ENCODE measurements at regions not wholly inside any gene's neighbourhood (a gene's known extent, or its start where the extent isn't known, plus 50 kb on each side); places are given as distances from the start of the nearest gene placed in this dataset.

DNA sequence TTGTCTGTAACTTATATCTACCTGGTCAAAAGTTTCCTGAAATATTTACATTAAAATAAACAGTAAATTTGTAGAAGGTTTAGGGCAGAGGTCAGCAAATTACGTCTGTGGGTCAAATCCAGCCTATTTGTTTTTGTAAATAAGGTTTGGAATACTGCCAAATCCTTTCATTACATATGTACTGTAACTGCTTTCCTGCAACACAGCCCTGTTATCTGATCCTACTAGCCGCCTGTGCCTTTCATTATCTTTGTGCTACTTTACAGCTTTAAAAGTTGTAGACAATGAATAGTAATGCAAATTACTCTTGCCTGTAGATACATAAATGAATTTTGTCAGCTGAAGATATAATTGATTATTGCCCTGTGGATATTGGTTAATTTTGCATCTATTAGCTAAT, 369.6 kb upstream of the SLC7A11 start:
- Histone ChIP-seq H3K36me3 (ENCODE audit: insufficient read depth, low read length) (no peaks in the 10 kb centered on the region), H3K27ac (ENCODE audit: low read depth, low read length) (no peak overlapping the region), H3K27me3 (ENCODE audit: insufficient read depth, low read length, poor library complexity, severe bottlenecking) (no peaks in the 10 kb centered on the region), H3K4me1 (ENCODE audit: insufficient read depth, low read length) (no peaks in the 10 kb centered on the region), H3K9me3 (ENCODE audit: low read length) (no peaks in the 10 kb centered on the region), H3K4me3 (ENCODE audit: low read length) (no peak overlapping the region)
- Mint-ChIP-seq H3K9me3 (peaks cover 0 to 4% (median 0%) of the 10 kb centered on the region in 5 donors), H3K27ac (no peak overlapping the region), H3K36me3 (no peaks in the 10 kb centered on the region), H3K4me3 (no peak overlapping the region), H3K27me3 (peaks cover 0 to 6% of the 10 kb centered on the region in 2 donors), H3K4me1 (no peaks in the 10 kb centered on the region)
- ChIA-PET CTCF (no interaction called here), POLR2A (no interaction called here)
- DNase-seq: no peak

GRCh38 chr4:138611017-138611416, 368.9 kb upstream of the SLC7A11 start:
- Mint-ChIP-seq H3K9me3 (peaks cover 0 to 3% (median 0%) of the 10 kb centered on the region in 5 donors), H3K4me1 (no peaks in the 10 kb centered on the region), H3K27ac (no peak overlapping the region), H3K36me3 (no peaks in the 10 kb centered on the region), H3K4me3 (no peak overlapping the region), H3K27me3 (peaks cover 0 to 6% of the 10 kb centered on the region in 2 donors)
- no peak for DNase-seq
- H3K27ac ChIP-seq (ENCODE audit: low read depth, low read length): no peak overlapping the region
- no peaks in the 10 kb centered on the region for H3K9me3 ChIP-seq (ENCODE audit: low read length)
- ChIA-PET POLR2A (no interaction called here), CTCF (no interaction called here)
- H3K4me3 ChIP-seq (ENCODE audit: low read length): no peak overlapping the region
- H3K36me3 ChIP-seq (ENCODE audit: insufficient read depth, low read length): no peaks in the 10 kb centered on the region
- no peaks in the 10 kb centered on the region for H3K27me3 ChIP-seq (ENCODE audit: insufficient read depth, low read length, poor library complexity, severe bottlenecking)
- no peaks in the 10 kb centered on the region for H3K4me1 ChIP-seq (ENCODE audit: insufficient read depth, low read length)

DNA sequence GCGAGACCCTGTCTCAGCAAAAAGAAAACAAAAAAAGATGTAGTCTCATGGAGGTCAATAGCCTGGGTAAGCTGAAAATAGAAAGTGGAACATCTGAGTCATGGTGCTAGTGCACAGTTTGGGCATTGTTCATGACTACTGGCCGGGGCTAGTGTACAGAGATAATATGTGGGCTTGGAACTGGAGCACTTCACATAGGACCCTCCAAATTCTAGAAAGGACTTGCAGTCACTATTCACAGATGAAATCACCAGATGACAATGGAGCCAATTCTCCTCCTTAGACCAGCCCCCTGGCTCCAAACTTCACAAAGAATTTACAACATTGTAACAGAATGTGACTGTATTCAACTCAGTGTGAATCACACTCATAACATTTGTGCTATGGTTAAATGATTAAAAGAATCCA, 367.8 kb upstream of the SLC7A11 start:
- ChIA-PET POLR2A (no interaction called here), CTCF (no interaction called here)
- Mint-ChIP-seq H3K4me1 (no peaks in the 10 kb centered on the region), H3K4me3 (no peak overlapping the region), H3K27me3 (peaks cover 0 to 6% of the 10 kb centered on the region in 2 donors), H3K27ac (no peak overlapping the region), H3K36me3 (no peaks in the 10 kb centered on the region), H3K9me3 (peaks cover 0 to 3% (median 0%) of the 10 kb centered on the region in 5 donors)
- H3K36me3 ChIP-seq (ENCODE audit: insufficient read depth, low read length): no peaks in the 10 kb centered on the region
- H3K4me1 ChIP-seq (ENCODE audit: insufficient read depth, low read length): no peaks in the 10 kb centered on the region
- H3K27ac ChIP-seq (ENCODE audit: low read depth, low read length): no peak overlapping the region
- H3K27me3 ChIP-seq (ENCODE audit: insufficient read depth, low read length, poor library complexity, severe bottlenecking): no peaks in the 10 kb centered on the region
- H3K4me3 ChIP-seq (ENCODE audit: low read length): no peak overlapping the region
- DNase-seq: no peak
- H3K9me3 ChIP-seq (ENCODE audit: low read length): no peaks in the 10 kb centered on the region

- no peaks in the 10 kb centered on the region for H3K36me3 Mint-ChIP-seq
- H3K27ac Mint-ChIP-seq: no peak overlapping the region
- peaks cover 0 to 5% (median 3%) of the 10 kb centered on the region in 5 donors for H3K9me3 Mint-ChIP-seq
- no peaks in the 10 kb centered on the region for H3K9me3 ChIP-seq (ENCODE audit: low read length)
- ChIA-PET POLR2A (no interaction called here), CTCF (no interaction called here)
- no peaks in the 10 kb centered on the region for H3K4me1 ChIP-seq (ENCODE audit: insufficient read depth, low read length)
- H3K36me3 ChIP-seq (ENCODE audit: insufficient read depth, low read length): no peaks in the 10 kb centered on the region
- no peak overlapping the region for H3K27ac ChIP-seq (ENCODE audit: low read depth, low read length)
- no peaks in the 10 kb centered on the region for H3K27me3 Mint-ChIP-seq
- no peak for DNase-seq
- H3K4me3 Mint-ChIP-seq: no peak overlapping the region
- H3K4me1 Mint-ChIP-seq: no peaks in the 10 kb centered on the region
- no peaks in the 10 kb centered on the region for H3K27me3 ChIP-seq (ENCODE audit: insufficient read depth, low read length, poor library complexity, severe bottlenecking)
- H3K4me3 ChIP-seq (ENCODE audit: low read length): no peak overlapping the region
Observed at GRCh38 chr4:138604556-138604955, 362.4 kb upstream of the SLC7A11 start.

DNA sequence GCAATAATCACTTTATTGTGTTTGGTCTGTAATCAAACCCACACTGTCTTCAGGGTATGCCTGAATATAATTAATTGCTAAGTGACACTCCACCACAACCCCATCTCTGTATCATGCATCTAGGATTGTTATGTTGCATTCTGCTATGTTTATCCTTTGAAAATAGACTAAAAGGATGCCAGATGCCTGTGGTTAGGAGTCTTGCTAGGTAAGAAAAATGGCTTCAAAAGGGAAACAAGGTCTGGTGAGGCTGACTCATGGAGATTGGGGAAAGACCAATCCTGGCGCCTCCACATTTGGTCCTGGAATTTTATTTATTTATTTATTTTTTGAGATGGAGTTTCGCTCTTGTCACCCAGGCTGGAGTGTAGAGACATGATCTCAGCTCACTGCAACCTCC, 360.5 kb upstream of the SLC7A11 start:
- CTCF ChIA-PET: no interaction called here
- Histone ChIP-seq H3K27ac (ENCODE audit: low read depth, low read length) (no peak overlapping the region), H3K9me3 (ENCODE audit: low read length) (no peaks in the 10 kb centered on the region), H3K36me3 (ENCODE audit: insufficient read depth, low read length) (no peaks in the 10 kb centered on the region), H3K27me3 (ENCODE audit: insufficient read depth, low read length, poor library complexity, severe bottlenecking) (no peaks in the 10 kb centered on the region), H3K4me1 (ENCODE audit: insufficient read depth, low read length) (no peaks in the 10 kb centered on the region), H3K4me3 (ENCODE audit: low read length) (no peak overlapping the region)
- POLR2A ChIA-PET: no interaction called here
- Mint-ChIP-seq H3K4me1 (no peaks in the 10 kb centered on the region), H3K27ac (no peak overlapping the region), H3K27me3 (no peaks in the 10 kb centered on the region), H3K9me3 (peaks cover 0 to 5% (median 3%) of the 10 kb centered on the region in 5 donors), H3K4me3 (no peak overlapping the region), H3K36me3 (no peaks in the 10 kb centered on the region)
- no peak for DNase-seq

DNA sequence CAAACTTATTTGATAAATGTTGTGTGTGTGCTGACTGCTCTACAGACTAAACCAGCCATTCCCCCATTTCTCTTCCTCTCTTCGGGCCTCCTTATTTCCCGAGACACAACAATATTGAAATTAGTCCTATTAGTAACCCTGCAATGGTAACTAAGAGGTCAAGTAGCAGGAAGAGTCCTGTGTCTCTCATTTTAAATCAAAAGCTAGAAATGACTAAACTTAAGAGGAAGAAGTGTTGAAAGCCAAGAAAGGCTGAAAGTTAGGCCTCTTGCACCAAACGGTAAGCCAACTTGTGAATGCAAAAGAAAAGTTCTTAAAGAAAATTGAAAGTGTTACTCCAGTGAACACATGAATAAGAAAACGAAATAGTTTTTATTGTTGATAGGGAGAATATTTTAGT, 357.8 kb upstream of the SLC7A11 start:
- CTCF ChIA-PET: no interaction called here
- Histone ChIP-seq H3K9me3 (ENCODE audit: low read length) (no peaks in the 10 kb centered on the region), H3K27me3 (ENCODE audit: insufficient read depth, low read length, poor library complexity, severe bottlenecking) (no peaks in the 10 kb centered on the region), H3K36me3 (ENCODE audit: insufficient read depth, low read length) (no peaks in the 10 kb centered on the region), H3K4me3 (ENCODE audit: low read length) (no peak overlapping the region), H3K4me1 (ENCODE audit: insufficient read depth, low read length) (no peaks in the 10 kb centered on the region), H3K27ac (ENCODE audit: low read depth, low read length) (no peak overlapping the region)
- POLR2A ChIA-PET: no interaction called here
- Mint-ChIP-seq H3K36me3 (no peaks in the 10 kb centered on the region), H3K4me3 (no peak overlapping the region), H3K27ac (no peak overlapping the region), H3K4me1 (no peaks in the 10 kb centered on the region), H3K27me3 (no peaks in the 10 kb centered on the region), H3K9me3 (peaks cover 0 to 5% (median 3%) of the 10 kb centered on the region in 5 donors)
- DNase-seq: no peak

DNA sequence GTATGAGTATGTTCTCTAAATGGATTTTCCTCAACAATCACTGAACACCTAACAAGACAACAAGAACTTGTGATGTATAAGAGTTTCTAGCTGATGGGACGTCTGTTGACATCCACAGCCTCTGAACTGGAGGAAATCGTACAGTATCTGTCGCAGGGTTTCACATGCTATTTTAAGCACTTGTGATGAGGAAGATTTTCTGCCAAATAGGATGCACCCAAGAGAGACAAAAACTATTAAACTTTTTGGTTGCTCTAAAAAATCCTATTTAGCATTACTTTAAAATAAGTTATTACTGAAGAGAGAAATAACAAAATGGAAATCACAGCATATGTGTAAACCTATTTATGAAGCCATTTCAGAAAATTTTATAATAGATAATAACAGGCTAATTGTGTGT, 356.1 kb upstream of the SLC7A11 start:
- no peaks in the 10 kb centered on the region for H3K4me1 ChIP-seq (ENCODE audit: insufficient read depth, low read length)
- CTCF ChIA-PET: no interaction called here
- no peaks in the 10 kb centered on the region for H3K27me3 ChIP-seq (ENCODE audit: insufficient read depth, low read length, poor library complexity, severe bottlenecking)
- H3K9me3 ChIP-seq (ENCODE audit: low read length): no peaks in the 10 kb centered on the region
- peaks cover 0 to 1% of the 10 kb centered on the region in 2 donors for H3K27me3 Mint-ChIP-seq
- H3K27ac ChIP-seq (ENCODE audit: low read depth, low read length): no peak overlapping the region
- DNase-seq: no peak
- peaks cover 0 to 5% (median 0%) of the 10 kb centered on the region in 5 donors for H3K9me3 Mint-ChIP-seq
- no peak overlapping the region for H3K27ac Mint-ChIP-seq
- no peaks in the 10 kb centered on the region for H3K36me3 ChIP-seq (ENCODE audit: insufficient read depth, low read length)
- H3K4me3 Mint-ChIP-seq: no peak overlapping the region
- POLR2A ChIA-PET: no interaction called here
- H3K4me1 Mint-ChIP-seq: no peaks in the 10 kb centered on the region
- no peaks in the 10 kb centered on the region for H3K36me3 Mint-ChIP-seq
- no peak overlapping the region for H3K4me3 ChIP-seq (ENCODE audit: low read length)

DNA sequence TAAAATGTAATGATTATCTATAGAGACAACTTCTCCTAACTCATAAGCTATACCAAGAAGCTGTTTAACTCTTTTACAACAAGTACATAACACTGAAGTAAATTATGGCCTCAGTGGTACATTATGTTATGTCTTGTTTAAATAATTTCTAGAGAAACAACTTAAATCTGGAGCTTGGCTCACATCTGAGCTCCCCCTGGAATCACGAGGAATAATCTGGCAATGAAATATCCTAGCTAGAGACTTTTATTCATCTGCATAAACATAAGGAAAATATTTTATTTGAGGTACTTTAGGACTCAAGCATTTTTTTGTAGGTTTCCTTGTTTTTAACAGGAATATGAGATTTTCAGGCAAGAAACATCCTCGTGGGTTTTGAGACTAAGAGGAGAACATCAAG, 354.7 kb upstream of the SLC7A11 start:
- no peaks in the 10 kb centered on the region for H3K36me3 ChIP-seq (ENCODE audit: insufficient read depth, low read length)
- H3K27ac ChIP-seq (ENCODE audit: low read depth, low read length): no peak overlapping the region
- H3K9me3 Mint-ChIP-seq: peaks cover 0 to 5% (median 0%) of the 10 kb centered on the region in 5 donors
- peaks cover 0 to 1% of the 10 kb centered on the region in 2 donors for H3K27me3 Mint-ChIP-seq
- H3K9me3 ChIP-seq (ENCODE audit: low read length): no peaks in the 10 kb centered on the region
- CTCF ChIA-PET: no interaction called here
- no peak overlapping the region for H3K4me3 Mint-ChIP-seq
- H3K4me1 Mint-ChIP-seq: no peaks in the 10 kb centered on the region
- H3K36me3 Mint-ChIP-seq: no peaks in the 10 kb centered on the region
- no peak overlapping the region for H3K27ac Mint-ChIP-seq
- no peaks in the 10 kb centered on the region for H3K27me3 ChIP-seq (ENCODE audit: insufficient read depth, low read length, poor library complexity, severe bottlenecking)
- DNase-seq: no peak
- no peak overlapping the region for H3K4me3 ChIP-seq (ENCODE audit: low read length)
- POLR2A ChIA-PET: no interaction called here
- no peaks in the 10 kb centered on the region for H3K4me1 ChIP-seq (ENCODE audit: insufficient read depth, low read length)

Data from CD8-positive, alpha-beta memory T cell (primary cell).